M059J (cell line): ENCODE measurements at regions not wholly inside any gene's neighbourhood (a gene's known extent, or its start where the extent isn't known, plus 50 kb on each side); places are given as distances from the start of the nearest gene placed in this dataset.
A peak's percentile ranks its signal among the peaks of the same experiment; 100 is the strongest.
"Not testable (repeated sequence)": the region's sequence is repeated elsewhere in the genome, so short reads cannot be mapped to it uniquely, and the experiment has no call there.

Source experiments
- DNase-seq: peaks from one replicate; pipeline ENCODE4 v3.0.0-alpha.2; 2012; ENCODE audit warnings: low read depth

DNA sequence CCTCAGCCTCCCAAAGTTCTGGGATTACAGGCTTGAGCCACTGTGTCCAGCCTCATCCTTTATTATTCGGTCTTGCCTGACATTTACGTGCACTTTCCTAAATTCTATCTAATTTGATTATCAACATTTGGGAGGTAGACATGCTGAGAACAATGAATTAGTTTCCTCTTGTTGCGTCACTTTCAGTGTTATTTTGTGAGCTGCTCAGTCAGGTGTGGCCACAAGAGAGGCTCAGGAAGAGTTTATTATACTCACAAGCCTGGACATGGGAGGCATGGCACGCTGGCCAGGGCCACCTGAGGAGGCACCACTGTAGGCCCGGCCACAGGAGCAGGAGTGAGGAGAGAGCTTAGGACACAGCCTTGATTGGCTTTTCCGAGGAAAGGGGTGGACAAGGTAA lies 59.7 kb upstream of the RBFOX2 start:
- DNase-seq = no peak

DNA sequence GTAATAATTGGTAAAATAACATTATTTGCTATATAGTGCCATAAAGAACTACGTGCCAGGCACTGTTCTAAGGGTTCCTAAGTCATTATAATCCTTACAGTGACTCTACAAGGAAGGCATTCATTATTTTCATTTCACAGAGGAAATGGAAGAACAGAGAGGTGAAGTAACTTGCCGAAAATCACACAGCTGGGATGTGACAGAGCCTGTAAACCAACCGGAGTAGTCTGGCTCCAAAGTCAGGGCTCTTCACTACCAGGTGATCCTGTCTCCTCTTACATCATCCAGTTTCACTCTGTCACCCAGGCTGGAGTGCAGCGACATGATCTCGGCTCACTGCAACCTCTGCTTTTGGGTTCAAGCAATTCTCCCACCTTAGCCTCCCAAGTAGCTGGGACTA lies 59.2 kb upstream of the RBFOX2 start:
- no peak for DNase-seq

DNA sequence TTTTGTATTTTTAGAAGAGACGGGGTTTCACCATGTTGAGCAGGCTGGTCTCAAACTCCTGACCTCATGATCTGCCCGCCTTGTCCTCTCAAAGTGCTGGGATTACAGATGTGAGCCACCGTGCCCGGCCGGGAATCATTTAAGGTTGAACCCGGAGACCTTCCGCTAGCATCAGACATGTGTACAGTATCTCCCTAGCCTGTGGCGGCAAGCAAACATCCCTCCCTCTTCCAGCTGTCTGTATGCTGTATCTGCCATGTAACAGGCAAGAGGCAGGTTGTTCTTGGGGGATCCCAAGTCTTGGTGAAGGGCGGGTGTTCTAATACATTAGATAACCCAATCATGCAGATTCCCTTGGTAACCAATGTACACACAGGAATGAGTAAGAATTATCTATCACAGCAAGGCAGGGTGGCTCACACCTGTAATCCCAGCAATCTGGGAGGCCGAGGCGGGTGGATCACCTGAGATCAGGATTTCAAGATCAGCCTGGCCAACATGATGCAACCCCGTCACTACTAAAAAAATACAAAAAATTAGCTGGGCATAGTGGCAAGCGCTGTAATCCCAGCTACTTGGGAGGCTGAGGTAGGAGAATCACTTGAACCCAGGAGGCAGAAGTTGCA lies 58.1 kb upstream of the RBFOX2 start:
- no peak for DNase-seq

DNA sequence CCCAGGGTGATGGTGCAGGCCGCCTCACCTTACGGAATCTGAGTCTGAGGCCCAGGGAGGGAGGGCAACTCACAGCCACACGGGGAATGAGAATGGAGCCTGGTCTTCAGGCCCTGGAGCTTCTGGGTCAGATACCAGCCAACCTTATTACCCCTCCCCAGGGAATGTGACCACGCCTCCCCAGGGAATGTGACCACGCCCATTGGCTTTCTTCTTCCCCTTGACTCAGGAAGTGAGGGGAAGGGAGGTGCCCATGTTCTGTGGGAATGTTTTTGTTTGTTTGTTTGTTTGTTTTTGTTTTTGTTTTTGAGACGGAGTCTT lies 57.5 kb upstream of the RBFOX2 start:
- DNase-seq = no peak

DNA sequence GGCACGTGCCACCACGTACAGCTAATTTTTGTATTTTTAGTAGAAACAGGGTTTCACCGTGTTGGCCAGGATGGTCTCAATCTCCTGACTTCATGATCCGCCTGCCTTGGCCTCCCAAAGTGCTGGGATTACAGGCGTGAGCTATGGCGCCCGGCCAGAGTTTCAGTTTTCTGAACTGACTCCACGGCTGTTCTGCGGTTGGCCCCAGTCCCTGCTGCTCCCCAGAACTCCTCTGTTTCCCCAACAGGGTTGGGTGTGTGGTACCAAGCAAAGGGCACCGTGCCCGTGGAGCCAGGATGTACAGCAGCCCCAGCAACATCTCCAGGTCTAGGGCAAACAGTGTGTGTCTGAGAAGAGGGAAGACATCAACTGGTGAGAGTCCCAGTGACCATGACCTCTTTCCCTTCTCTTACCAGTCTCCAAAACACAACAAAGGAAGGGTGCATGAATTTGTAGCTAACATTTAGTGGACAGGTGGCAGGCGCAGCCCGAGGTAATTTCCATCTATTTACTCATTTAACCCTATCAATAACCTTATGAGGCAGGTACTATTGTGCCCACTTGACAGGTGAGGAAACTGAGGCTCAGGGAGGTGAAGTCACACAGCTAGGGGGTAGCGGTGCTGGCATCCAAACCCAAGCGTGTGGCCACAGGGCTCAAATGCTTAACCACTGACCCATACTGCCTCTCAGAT lies 57.0 kb upstream of the RBFOX2 start:
- no peak for DNase-seq

DNA sequence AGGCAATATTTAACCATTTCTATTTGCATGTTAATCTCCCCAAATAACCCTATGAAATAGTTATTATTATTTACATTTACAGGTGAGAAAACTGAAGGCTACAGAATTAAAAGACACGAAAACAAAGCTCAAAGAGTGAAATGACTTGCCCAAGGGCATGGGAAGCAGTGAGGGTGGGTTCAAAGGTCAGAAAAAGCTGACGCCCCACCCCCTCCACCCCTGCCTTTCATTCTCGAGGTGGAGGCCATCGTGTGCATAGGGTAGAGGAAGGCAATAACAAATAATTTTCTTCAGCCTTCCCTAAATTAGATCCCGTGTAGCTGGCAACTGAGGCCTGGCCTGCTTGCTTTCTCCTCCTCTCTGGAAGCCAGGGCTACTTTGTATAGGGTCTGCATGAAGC lies 56.1 kb upstream of the RBFOX2 start:
- no peak for DNase-seq

DNA sequence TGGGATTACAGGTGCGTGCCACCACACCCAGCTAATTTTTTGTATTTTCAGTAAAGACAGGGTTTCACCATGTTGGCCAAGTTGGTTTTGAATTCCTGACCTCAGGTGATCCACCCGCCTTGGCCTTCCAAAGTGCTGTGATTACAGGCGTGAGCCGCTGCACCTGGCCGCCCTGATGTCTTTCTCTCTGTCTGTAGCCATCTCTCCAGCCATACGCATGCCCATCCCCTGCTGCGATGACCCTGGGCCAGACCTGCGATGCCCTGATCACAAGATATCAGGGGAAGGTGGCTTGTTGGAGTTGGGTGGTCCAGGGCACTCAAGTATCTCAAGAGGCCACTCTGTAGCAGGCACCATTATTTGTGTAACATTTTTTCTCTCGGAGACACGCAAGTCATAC lies 54.4 kb upstream of the RBFOX2 start:
- no peak for DNase-seq

DNA sequence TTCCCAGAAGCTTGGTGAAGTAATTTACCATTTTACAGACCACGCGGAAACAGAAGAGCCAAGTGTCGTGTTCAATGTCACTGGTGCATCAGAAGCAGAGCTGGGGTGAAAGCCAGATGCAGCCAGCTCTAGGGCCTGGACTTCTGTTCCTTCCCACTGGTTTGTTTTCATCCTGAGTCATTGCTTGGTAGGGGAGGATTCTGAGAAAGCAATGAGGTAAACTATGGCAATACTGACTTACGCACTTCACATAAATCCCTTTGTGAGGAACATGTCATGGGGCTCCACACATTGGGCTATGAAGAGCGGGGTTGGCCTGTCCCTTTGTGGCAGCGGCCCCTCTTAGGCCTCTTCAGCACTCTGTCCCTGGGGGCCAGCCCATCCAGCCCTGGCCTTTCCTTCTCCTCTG lies 52.4 kb upstream of the RBFOX2 start:
- DNase-seq = peak; percentile 87

DNA sequence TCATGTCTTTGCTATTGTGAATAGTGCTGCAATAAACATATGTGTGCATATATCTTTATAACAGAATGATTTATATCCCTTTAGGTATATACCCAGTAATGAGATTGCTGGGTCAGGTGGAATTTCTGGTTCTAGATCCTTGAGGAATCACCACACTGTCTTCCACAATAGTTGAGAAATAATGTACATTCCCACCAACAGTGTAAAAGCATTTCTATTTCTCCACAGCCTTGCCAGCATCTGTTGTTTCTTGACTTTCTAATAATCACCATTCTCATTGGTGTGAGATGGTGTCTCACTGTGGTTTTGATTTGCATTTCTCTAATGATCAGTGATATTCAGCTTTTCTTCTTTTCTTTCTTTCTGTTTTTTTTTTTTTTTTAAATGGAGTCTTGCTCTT lies 51.7 kb upstream of the RBFOX2 start:
- DNase-seq = not testable (repeated sequence)

DNA sequence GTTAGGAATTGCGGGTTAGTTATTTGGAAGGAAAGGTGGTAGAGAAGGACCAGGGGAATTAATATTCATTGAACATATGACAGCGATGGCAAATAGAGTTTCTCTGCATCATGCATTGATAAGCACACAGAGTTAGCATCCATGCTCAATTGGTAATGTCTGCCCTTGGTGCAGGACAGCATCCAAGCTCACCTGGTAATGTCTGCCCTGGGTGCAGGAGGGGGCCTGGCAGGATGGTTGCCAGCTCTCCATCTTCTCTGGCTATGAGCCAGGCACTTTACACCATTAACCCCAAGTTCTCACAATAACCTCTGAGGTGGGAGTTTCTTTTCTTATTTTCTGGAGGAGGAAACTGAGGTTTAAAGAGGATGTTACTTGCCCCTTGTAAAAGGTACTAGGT lies 50.4 kb upstream of the RBFOX2 start:
- DNase-seq = no peak
